ENCODE measurements at regions not wholly inside any gene's neighbourhood (a gene's known extent, or its start where the extent isn't known, plus 50 kb on each side); places are given as distances from the start of the nearest gene placed in this dataset.

DNA sequence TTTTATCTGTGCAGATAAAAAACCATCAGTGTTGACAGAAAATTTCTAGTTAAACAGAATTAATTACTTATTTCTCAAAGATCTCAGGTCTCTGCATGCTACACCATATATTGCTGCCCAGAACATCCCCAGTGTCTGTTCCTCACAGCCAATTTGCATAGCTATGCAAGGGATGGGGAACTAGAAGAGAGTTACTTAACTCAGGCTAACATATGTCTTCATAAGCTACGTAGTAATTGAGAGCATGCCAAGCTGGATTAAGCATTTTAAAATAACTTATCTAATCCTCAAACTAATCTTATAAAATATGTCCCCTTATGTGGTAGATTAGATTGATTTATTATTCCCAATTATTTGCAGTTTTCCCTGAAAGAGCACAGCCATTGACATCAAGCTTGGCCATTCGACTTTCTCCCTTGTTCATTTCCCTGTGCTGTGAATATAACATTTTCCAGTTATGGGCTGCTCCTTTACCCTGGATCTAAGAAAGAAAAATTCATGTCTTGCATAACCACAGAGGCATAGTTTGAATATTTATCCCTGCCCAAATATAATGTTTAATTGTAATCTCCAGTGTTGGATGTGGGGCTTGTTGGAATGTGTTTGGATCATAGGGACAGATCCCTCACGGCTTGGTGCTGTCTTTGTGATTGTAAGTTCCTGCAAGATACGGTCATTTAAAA, 69.1 kb downstream of the C11orf87 start:
- H3K4me1 ChIP-seq (ENCODE audit: control insufficient read depth, extremely low read depth, insufficient read depth, low read length) = no peaks in the 10 kb centered on the region
- H3K27ac ChIP-seq (ENCODE audit: control insufficient read depth, insufficient read depth, low read length) = no peak overlapping the region
- FAIRE-seq = no peak
- no peak overlapping the region for H3K4me3 ChIP-seq (ENCODE audit: control insufficient read depth in 2 of 3, extremely low read depth in 1 of 3, insufficient read depth in 2 of 3, low read depth in 1 of 3, low read length in 3 of 3)
- no peaks in the 10 kb centered on the region for H3K9me1 ChIP-seq (ENCODE audit: control insufficient read depth, extremely low read depth, insufficient read depth, low read length)
- no peaks in the 10 kb centered on the region for H3K79me2 ChIP-seq (ENCODE audit: control insufficient read depth, insufficient read depth, low read length)
- H2AFZ ChIP-seq (ENCODE audit: control insufficient read depth, low read length) = no peak overlapping the region
- dilution Hi-C loops (cut with MboI; ENCODE audit: extremely low pct_ligation_motif_present, low sequenced_read_pairs) = no loop called here
- no peak overlapping the region for H3K9ac ChIP-seq (ENCODE audit: control insufficient read depth, extremely low read depth, insufficient read depth, low read length)
- H4K20me1 ChIP-seq (ENCODE audit: control insufficient read depth, extremely low read depth, insufficient read depth, low read length) = no peaks in the 10 kb centered on the region
- no peaks in the 10 kb centered on the region for H3K27me3 ChIP-seq (ENCODE audit: control insufficient read depth, extremely low read depth, insufficient read depth, low read length)
- H3K4me2 ChIP-seq (ENCODE audit: control insufficient read depth, extremely low read depth, insufficient read depth, low read depth, low read length) = no peak overlapping the region
- no peaks in the 10 kb centered on the region for H3K36me3 ChIP-seq (ENCODE audit: control insufficient read depth in 2 of 2, extremely low read depth in 1 of 2, insufficient read depth in 2 of 2, low read length in 2 of 2)
- H3K9me3 ChIP-seq (ENCODE audit: control insufficient read depth, low read depth, low read length) = no peaks in the 10 kb centered on the region
- TF ChIP-seq EZH2 (IDR thresholded peaks at IDR 0.05; ENCODE audit: low read length) = no peak
- TF ChIP-seq, protein P1, sequence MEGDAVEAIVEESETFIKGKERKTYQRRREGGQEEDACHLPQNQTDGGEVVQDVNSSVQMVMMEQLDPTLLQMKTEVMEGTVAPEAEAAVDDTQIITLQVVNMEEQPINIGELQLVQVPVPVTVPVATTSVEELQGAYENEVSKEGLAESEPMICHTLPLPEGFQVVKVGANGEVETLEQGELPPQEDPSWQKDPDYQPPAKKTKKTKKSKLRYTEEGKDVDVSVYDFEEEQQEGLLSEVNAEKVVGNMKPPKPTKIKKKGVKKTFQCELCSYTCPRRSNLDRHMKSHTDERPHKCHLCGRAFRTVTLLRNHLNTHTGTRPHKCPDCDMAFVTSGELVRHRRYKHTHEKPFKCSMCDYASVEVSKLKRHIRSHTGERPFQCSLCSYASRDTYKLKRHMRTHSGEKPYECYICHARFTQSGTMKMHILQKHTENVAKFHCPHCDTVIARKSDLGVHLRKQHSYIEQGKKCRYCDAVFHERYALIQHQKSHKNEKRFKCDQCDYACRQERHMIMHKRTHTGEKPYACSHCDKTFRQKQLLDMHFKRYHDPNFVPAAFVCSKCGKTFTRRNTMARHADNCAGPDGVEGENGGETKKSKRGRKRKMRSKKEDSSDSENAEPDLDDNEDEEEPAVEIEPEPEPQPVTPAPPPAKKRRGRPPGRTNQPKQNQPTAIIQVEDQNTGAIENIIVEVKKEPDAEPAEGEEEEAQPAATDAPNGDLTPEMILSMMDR (optimal IDR thresholded peaks at IDR 0.05 in 1 of 3, IDR thresholded peaks at IDR 0.05 in 1 of 3, conservative IDR thresholded peaks at IDR 0.05 in 1 of 3; ENCODE audit: extremely low read depth in 1 of 3, insufficient read depth in 2 of 3, low read length in 3 of 3) = no peak
- DNase-seq (ENCODE audit: low read depth, low spot score) = no peak

DNA sequence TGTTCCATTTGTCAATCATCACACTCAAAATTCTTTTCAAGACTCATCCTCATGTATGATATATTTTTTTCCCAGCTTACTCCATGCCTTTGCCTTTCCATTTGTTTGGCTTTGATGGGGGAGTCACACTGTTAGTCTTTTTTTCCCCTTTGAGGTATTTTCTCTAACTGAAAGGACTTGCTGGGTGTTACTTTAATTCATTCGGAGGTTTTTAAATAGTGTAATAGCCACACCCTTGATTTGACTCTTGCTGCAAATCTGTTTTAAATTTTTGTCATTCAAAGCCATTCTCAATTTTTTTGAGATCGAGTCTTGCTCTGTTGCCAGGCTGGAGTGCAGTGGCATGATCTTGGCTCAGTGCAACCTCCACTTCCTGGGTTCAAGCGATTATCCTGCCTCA, 84.1 kb downstream of the C11orf87 start:
- H2AFZ ChIP-seq (ENCODE audit: control insufficient read depth, low read length) = no peak overlapping the region
- dilution Hi-C loops (cut with MboI; ENCODE audit: extremely low pct_ligation_motif_present, low sequenced_read_pairs) = no loop called here
- no peak for FAIRE-seq

More for the DNA sequence above, 84.1 kb downstream of the C11orf87 start:
- H3K9me3 ChIP-seq (ENCODE audit: control insufficient read depth, low read depth, low read length) = no peaks in the 10 kb centered on the region
- H3K36me3 ChIP-seq (ENCODE audit: control insufficient read depth in 2 of 2, extremely low read depth in 1 of 2, insufficient read depth in 2 of 2, low read length in 2 of 2) = no peaks in the 10 kb centered on the region
- H3K4me2 ChIP-seq (ENCODE audit: control insufficient read depth, extremely low read depth, insufficient read depth, low read depth, low read length) = no peak overlapping the region
- H4K20me1 ChIP-seq (ENCODE audit: control insufficient read depth, extremely low read depth, insufficient read depth, low read length) = no peaks in the 10 kb centered on the region
- DNase-seq (ENCODE audit: low read depth, low spot score) = no peak
- no peak overlapping the region for H3K27ac ChIP-seq (ENCODE audit: control insufficient read depth, insufficient read depth, low read length)
- H3K79me2 ChIP-seq (ENCODE audit: control insufficient read depth, insufficient read depth, low read length) = no peaks in the 10 kb centered on the region
- no peaks in the 10 kb centered on the region for H3K9me1 ChIP-seq (ENCODE audit: control insufficient read depth, extremely low read depth, insufficient read depth, low read length)
- no peak overlapping the region for H3K4me3 ChIP-seq (ENCODE audit: control insufficient read depth in 2 of 3, extremely low read depth in 1 of 3, insufficient read depth in 2 of 3, low read depth in 1 of 3, low read length in 3 of 3)
- no peak overlapping the region for H3K9ac ChIP-seq (ENCODE audit: control insufficient read depth, extremely low read depth, insufficient read depth, low read length)
- no peaks in the 10 kb centered on the region for H3K27me3 ChIP-seq (ENCODE audit: control insufficient read depth, extremely low read depth, insufficient read depth, low read length)
- no peak for TF ChIP-seq EZH2 (IDR thresholded peaks at IDR 0.05; ENCODE audit: low read length)
- TF ChIP-seq, protein P1 (optimal IDR thresholded peaks at IDR 0.05 in 1 of 3, IDR thresholded peaks at IDR 0.05 in 1 of 3, conservative IDR thresholded peaks at IDR 0.05 in 1 of 3; ENCODE audit: extremely low read depth in 1 of 3, insufficient read depth in 2 of 3, low read length in 3 of 3) = no peak
- H3K4me1 ChIP-seq (ENCODE audit: control insufficient read depth, extremely low read depth, insufficient read depth, low read length) = no peaks in the 10 kb centered on the region
